Testis (tissue), 2 donors: ENCODE measurements at regions not wholly inside any gene's neighbourhood (a gene's known extent, or its start where the extent isn't known, plus 50 kb on each side); places are given as distances from the start of the nearest gene placed in this dataset.

Source experiments
- POLR2A ChIP-seq: fragments of 450-650 bp; IDR thresholded peaks from one replicate; pipeline ENCODE4 v1.6.1; 2017; ENCODE audit warnings: antibody characterized with exemption, mild to moderate bottlenecking, moderate library complexity
- TF ChIP-seq, protein P1 (sequence below), 3 experiments: fragments of 450-650 bp in 2 of 3; fragments of 200-600 bp in 1 of 3; sonication (generic) in 1 of 3; IDR thresholded peaks; one replicate each; pipeline ENCODE4 v1.5.1; 2016 to 2019; ENCODE audit warnings: antibody characterized with exemption in 3 of 3, mild to moderate bottlenecking in 2 of 3, moderate library complexity in 1 of 3

DNA sequence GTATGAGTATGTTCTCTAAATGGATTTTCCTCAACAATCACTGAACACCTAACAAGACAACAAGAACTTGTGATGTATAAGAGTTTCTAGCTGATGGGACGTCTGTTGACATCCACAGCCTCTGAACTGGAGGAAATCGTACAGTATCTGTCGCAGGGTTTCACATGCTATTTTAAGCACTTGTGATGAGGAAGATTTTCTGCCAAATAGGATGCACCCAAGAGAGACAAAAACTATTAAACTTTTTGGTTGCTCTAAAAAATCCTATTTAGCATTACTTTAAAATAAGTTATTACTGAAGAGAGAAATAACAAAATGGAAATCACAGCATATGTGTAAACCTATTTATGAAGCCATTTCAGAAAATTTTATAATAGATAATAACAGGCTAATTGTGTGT, 356.1 kb upstream of the SLC7A11 start:
- TF ChIP-seq, protein P1, sequence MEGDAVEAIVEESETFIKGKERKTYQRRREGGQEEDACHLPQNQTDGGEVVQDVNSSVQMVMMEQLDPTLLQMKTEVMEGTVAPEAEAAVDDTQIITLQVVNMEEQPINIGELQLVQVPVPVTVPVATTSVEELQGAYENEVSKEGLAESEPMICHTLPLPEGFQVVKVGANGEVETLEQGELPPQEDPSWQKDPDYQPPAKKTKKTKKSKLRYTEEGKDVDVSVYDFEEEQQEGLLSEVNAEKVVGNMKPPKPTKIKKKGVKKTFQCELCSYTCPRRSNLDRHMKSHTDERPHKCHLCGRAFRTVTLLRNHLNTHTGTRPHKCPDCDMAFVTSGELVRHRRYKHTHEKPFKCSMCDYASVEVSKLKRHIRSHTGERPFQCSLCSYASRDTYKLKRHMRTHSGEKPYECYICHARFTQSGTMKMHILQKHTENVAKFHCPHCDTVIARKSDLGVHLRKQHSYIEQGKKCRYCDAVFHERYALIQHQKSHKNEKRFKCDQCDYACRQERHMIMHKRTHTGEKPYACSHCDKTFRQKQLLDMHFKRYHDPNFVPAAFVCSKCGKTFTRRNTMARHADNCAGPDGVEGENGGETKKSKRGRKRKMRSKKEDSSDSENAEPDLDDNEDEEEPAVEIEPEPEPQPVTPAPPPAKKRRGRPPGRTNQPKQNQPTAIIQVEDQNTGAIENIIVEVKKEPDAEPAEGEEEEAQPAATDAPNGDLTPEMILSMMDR (IDR thresholded peaks at IDR 0.05): no peak
- no peak for TF ChIP-seq POLR2A
